Transverse colon (tissue), 4 donors: ENCODE measurements at regions not wholly inside any gene's neighbourhood (a gene's known extent, or its start where the extent isn't known, plus 50 kb on each side); places are given as distances from the start of the nearest gene placed in this dataset.

Source experiments
- DNase-seq: peaks from one replicate; pipeline ENCODE4 v3.0.0-alpha.2; 2019
- H3K27ac ChIP-seq, 4 donors: fragments of 200-600 bp; sonication (generic); 2 replicates each; pipeline ENCODE4 v1.5.1; 2016 to 2018; ENCODE audit warnings: inconsistent platforms in 4 of 4
- H3K27me3 ChIP-seq: fragments of 200-600 bp; sonication (generic); 2 replicates; pipeline ENCODE4 v1.5.1; 2017; ENCODE audit warnings: inconsistent platforms
- H3K36me3 ChIP-seq, 4 donors: fragments of 200-600 bp; sonication (generic); 2 replicates each; pipeline ENCODE4 v1.5.1; 2017 to 2019; ENCODE audit warnings: inconsistent platforms in 4 of 4
- H3K4me1 ChIP-seq, 4 donors: fragments of 200-600 bp; sonication (generic); 2 replicates each; pipeline ENCODE4 v1.5.1; 2017 to 2020; ENCODE audit warnings: inconsistent platforms in 4 of 4
- H3K4me3 ChIP-seq, 4 donors: fragments of 200-600 bp; sonication (generic); 1 replicate in 1 of 4; 2 replicates in 3 of 4; pipeline versions ENCODE4 v1.5.1 to v1.6.1; 2017 to 2019; ENCODE audit warnings: inconsistent platforms in 4 of 4
- H3K9me3 ChIP-seq, 2 donors: fragments of 200-600 bp; sonication (generic); 2 replicates each; pipeline ENCODE4 v1.5.1; 2017 to 2019; ENCODE audit warnings: inconsistent platforms in 2 of 2
- EP300 ChIP-seq: sonication (generic); formaldehyde crosslinking; IDR thresholded peaks from one replicate; pipeline ENCODE4 v1.6.1; 2017; ENCODE audit warnings: antibody characterized with exemption, low read depth
- POLR2A ChIP-seq: fragments of 450-650 bp; IDR thresholded peaks from one replicate; pipeline ENCODE4 v1.6.1; 2016; ENCODE audit warnings: antibody characterized with exemption, mild to moderate bottlenecking, moderate library complexity
- POLR2AphosphoS5 ChIP-seq, 3 donors: sonication (generic); formaldehyde crosslinking; IDR thresholded peaks; one replicate each; pipeline ENCODE4 v1.6.1; 2016; ENCODE audit warnings: antibody characterized with exemption in 3 of 3
- WGBS, 2 donors: methylation state at CpG; one replicate each; pipeline ENCODE4 v1.1.5; 2018; ENCODE audit warnings: low coverage in 1 of 2; 5-methylcytosine and 5-hydroxymethylcytosine counted together
- in situ Hi-C, 4 donors: fragments of 200-750 bp; cut with MboI; loops; one replicate each; pipeline versions ENCODE4 v1.15.0 to v1.15.1; 2017; ENCODE audit warnings: low sequenced_read_pairs in 3 of 4, low pct_ligation_motif_present in 1 of 4, low pct_unique_long_range_greater_than_20kb in 1 of 4
- intact Hi-C: fragments of 100-400 bp; cut with DNase I; formaldehyde crosslinking; loops from one replicate; pipeline ENCODE4 v1.15.1; 2023; ENCODE audit warnings: low total_unique reads
- TF ChIP-seq, protein P1 (sequence below), 5 experiments: fragments of 200-600 bp in 3 of 5; fragments of 450-650 bp in 2 of 5; sonication (generic) in 3 of 5; IDR thresholded peaks; 1 replicate in 2 of 5; 2 replicates in 3 of 5; pipeline ENCODE4 v1.5.1; 2016 to 2017; ENCODE audit warnings: antibody characterized with exemption in 5 of 5, inconsistent platforms in 3 of 5, mild to moderate bottlenecking in 2 of 5, moderate library complexity in 1 of 5

DNA sequence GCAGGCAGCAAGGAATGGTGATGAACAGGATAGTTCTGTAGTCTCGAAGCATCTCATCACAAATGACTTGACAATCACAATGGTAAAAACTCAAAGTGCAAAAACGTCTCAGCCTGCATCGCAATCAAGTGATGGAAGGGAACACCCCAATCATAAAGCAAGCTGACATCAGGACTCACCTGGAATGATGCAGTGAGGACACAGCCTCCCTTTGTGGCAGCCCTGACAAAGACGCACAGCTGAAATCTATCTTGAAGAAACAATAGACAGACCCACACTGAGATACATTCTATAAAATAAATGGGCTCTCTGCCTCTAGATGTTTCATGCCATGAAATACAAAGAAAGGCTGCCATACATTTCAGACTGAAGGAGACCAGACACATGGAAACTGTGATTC is 748.0 kb upstream of the IGFBP3 start:
- Histone ChIP-seq H3K27me3 (no peaks in the 10 kb centered on the region), H3K27ac (no peak overlapping the region), H3K36me3 (no peaks in the 10 kb centered on the region), H3K4me3 (no peak overlapping the region), H3K4me1 (no peaks in the 10 kb centered on the region), H3K9me3 (no peaks in the 10 kb centered on the region)
- intact Hi-C loops = no loop called here
- 33 to 80% methylated on average over 1 to 4 of the region's 4 CpGs for WGBS, 2 donors
- TF ChIP-seq EP300 (no peak), POLR2AphosphoS5 (IDR thresholded peaks at IDR 0.05) (no peak), POLR2A (no peak)
- TF ChIP-seq, protein P1, sequence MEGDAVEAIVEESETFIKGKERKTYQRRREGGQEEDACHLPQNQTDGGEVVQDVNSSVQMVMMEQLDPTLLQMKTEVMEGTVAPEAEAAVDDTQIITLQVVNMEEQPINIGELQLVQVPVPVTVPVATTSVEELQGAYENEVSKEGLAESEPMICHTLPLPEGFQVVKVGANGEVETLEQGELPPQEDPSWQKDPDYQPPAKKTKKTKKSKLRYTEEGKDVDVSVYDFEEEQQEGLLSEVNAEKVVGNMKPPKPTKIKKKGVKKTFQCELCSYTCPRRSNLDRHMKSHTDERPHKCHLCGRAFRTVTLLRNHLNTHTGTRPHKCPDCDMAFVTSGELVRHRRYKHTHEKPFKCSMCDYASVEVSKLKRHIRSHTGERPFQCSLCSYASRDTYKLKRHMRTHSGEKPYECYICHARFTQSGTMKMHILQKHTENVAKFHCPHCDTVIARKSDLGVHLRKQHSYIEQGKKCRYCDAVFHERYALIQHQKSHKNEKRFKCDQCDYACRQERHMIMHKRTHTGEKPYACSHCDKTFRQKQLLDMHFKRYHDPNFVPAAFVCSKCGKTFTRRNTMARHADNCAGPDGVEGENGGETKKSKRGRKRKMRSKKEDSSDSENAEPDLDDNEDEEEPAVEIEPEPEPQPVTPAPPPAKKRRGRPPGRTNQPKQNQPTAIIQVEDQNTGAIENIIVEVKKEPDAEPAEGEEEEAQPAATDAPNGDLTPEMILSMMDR (IDR thresholded peaks at IDR 0.05) = no peak
- DNase-seq = no peak
- in situ Hi-C loops = no loop called here

DNA sequence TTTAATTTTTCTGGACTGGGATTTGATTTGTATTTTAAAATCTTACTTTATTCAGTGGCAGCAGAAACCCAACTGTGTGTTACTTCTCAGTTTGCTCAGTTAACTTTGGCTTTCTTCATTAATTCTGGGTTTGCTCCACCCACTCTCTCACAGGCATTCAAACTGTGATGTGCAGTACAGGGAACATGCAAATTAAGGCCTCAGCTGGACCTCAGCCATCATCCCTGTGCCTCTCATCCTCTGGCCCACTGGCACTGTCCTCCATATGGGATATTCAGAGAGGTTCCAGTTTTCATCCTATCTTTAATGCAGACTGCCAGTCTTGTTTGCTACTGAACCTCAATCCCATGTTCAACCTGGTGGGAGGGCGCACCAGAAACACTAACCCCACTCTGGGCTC is 743.4 kb upstream of the IGFBP3 start:
- no peak for DNase-seq
- H3K36me3 ChIP-seq = no peaks in the 10 kb centered on the region
- WGBS, 2 donors = 85% methylated on average over 1 of the region's 1 CpG; no CpG with 5 or more reads in 1 of the 2 donors
- intact Hi-C loops = no loop called here
- no peak overlapping the region for H3K27ac ChIP-seq
- TF ChIP-seq POLR2AphosphoS5 (IDR thresholded peaks at IDR 0.05) (no peak), POLR2A (no peak), EP300 (no peak)
- TF ChIP-seq, protein P1 (IDR thresholded peaks at IDR 0.05) = no peak
- H3K4me3 ChIP-seq = no peak overlapping the region
- H3K9me3 ChIP-seq = no peaks in the 10 kb centered on the region
- no peaks in the 10 kb centered on the region for H3K4me1 ChIP-seq
- no peaks in the 10 kb centered on the region for H3K27me3 ChIP-seq
- in situ Hi-C loops = no loop called here

DNA sequence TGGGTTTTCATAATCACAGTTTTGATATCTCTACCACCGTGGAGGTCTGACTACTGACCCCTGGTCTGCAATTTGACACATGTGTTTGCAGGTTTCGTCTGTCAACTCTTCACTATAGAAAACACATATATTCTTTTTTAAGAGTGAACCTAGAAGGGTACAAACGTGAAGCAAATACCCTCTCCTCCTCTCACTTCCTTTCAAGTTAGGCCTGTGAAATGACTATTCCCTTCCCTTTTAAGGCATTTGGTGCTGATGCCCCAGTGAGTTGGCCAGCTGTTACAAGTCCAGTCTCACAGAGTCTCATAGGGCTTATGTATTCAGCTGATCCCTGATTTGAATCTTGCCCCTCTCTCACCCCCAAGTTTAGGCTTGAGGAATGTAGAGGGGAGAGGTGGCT is 742.0 kb upstream of the IGFBP3 start:
- in situ Hi-C loops = no loop called here
- Histone ChIP-seq H3K4me1 (no peaks in the 10 kb centered on the region), H3K27me3 (no peaks in the 10 kb centered on the region), H3K27ac (no peak overlapping the region), H3K36me3 (no peaks in the 10 kb centered on the region), H3K4me3 (no peak overlapping the region), H3K9me3 (no peaks in the 10 kb centered on the region)
- DNase-seq = no peak
- WGBS, 2 donors = 45 to 55% methylated on average over 2 to 3 of the region's 3 CpGs
- TF ChIP-seq POLR2A (no peak), EP300 (no peak), POLR2AphosphoS5 (IDR thresholded peaks at IDR 0.05) (no peak)
- TF ChIP-seq, protein P1 (IDR thresholded peaks at IDR 0.05) = no peak
- intact Hi-C loops = no loop called here

DNA sequence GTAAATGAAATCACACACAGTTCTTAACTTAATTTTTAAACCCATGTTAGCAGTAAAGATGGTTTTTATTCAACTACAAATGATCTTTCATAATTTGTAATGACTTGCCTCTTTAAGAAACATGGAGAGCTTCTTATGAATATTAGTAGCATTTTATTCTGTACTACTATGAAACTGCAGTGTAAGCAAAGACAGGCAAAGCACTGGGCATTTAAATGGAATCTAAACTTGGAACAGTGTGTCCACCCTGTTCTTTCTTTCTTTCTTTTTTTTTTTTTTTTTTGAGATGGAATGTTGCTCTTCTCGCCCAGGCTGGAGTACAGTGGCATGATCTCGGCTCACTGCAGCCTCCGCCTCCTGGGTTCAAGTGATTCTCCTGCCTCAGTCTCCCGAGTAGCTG is 740.4 kb upstream of the IGFBP3 start:
- 59 to 90% methylated on average over 4 of the region's 4 CpGs for WGBS, 2 donors
- H3K4me3 ChIP-seq = no peak overlapping the region
- no peaks in the 10 kb centered on the region for H3K36me3 ChIP-seq
- H3K27me3 ChIP-seq = no peaks in the 10 kb centered on the region
- no peak for DNase-seq
- H3K27ac ChIP-seq = no peak overlapping the region
- intact Hi-C loops = no loop called here
- H3K4me1 ChIP-seq = no peaks in the 10 kb centered on the region
- H3K9me3 ChIP-seq = no peaks in the 10 kb centered on the region
- no peak for TF ChIP-seq POLR2AphosphoS5 (IDR thresholded peaks at IDR 0.05)
- TF ChIP-seq EP300 = no peak
- TF ChIP-seq, protein P1 (IDR thresholded peaks at IDR 0.05) = no peak
- TF ChIP-seq POLR2A = no peak
- in situ Hi-C loops = no loop called here
